ENCODE measurements at regions not wholly inside any gene's neighbourhood (a gene's known extent, or its start where the extent isn't known, plus 50 kb on each side); places are given as distances from the start of the nearest gene placed in this dataset.

DNA sequence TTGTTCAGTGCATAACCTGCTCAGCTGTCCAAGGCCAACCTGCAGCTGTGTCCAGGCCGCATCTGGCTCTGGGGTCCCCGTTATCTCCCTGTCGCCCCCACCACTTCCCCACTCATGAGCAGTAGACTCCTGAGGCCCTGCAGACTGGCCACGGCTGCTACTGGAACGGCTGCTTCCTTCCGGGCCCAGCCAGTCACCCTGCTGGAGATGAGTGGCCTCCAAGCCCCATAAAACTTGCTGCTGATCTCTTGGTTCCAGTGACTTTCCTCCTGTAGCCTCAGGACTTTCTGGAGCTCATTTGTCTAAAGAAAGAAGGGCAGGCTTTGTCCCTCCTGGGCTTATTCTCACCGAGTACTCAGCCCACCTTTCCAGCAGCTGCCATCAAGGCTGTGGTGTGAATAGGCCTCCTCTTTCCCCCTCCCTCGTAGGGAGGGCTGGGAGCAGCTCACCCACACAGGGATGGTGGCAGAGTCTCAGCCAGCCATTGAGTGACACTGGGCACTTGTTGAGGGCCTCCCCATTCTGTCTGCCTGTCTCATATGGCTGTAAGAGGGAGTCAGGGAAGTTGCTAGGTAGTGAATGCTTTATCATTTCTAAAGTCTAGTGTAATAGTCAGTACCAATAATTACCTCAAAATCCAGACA is 257.3 kb downstream of the MYCN start:
- H3K4me3 ChIP-seq (ENCODE audit: low read depth, low read length), result no peak overlapping the region
- DNase-seq (ENCODE audit: low read depth), result no peak
- TF ChIP-seq, protein P1, sequence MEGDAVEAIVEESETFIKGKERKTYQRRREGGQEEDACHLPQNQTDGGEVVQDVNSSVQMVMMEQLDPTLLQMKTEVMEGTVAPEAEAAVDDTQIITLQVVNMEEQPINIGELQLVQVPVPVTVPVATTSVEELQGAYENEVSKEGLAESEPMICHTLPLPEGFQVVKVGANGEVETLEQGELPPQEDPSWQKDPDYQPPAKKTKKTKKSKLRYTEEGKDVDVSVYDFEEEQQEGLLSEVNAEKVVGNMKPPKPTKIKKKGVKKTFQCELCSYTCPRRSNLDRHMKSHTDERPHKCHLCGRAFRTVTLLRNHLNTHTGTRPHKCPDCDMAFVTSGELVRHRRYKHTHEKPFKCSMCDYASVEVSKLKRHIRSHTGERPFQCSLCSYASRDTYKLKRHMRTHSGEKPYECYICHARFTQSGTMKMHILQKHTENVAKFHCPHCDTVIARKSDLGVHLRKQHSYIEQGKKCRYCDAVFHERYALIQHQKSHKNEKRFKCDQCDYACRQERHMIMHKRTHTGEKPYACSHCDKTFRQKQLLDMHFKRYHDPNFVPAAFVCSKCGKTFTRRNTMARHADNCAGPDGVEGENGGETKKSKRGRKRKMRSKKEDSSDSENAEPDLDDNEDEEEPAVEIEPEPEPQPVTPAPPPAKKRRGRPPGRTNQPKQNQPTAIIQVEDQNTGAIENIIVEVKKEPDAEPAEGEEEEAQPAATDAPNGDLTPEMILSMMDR (IDR thresholded peaks at IDR 0.05; ENCODE audit: control insufficient read depth, extremely low read depth, insufficient read depth), result no peak

DNA sequence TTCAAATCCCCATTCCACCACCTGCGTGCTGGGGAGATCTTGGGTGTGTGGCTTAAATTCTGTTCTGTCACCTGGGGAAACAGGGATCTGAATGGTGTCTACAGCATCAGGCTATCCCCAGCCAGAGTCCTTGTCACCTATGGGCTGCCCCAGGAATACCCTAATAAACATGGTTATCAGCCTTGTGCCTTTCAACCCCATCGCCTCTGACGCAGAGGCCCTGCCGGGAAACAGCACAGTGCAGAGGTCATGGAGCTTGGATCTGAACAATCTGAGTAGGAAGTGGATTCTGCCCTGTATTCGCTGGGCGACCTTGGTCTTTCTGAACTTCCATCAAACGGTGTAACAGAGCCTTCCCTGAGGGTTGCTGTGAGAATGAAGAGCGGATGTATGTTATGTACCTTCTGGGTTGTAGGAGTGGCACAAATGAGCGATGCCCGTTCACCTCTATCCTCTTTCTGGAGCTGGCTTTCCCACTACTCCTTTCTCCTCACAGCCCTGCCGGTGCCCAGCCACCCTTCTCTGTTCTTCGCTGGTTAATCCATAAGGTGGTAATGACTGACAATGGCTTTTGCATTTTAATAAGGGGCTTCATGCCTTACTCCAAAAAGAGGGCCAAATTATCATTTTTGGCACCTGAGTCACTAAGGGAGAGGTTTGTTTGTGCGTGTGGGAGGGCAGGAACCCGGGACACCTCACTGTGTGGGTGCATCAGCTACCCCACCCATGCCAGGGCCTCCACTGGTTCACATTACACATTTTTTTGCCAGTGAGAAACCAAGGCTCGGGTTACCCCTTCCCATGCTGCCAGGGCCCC is 256.5 kb downstream of the MYCN start:
- no peak for DNase-seq (ENCODE audit: low read depth)
- TF ChIP-seq, protein P1 (IDR thresholded peaks at IDR 0.05; ENCODE audit: control insufficient read depth, extremely low read depth, insufficient read depth), result no peak
- H3K4me3 ChIP-seq (ENCODE audit: low read depth, low read length), result no peak overlapping the region

DNA sequence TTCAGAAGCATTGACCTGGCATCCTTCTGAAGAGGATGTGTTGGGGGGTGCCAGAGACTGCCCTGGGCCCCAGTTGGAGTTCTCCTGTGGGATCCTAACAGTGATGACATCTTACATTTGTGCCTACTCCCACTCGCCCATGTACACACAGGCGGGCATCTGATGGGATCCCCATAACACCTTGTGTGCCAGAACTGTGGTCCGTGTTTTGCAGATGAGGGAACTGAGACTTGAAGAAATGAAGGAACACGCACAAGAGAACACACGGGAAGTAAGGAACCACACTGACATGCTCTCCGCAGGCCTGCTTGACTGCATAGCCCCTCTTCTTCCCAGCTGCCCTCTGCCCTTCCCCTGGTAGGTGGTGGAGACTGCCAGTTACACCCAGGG is 255.3 kb downstream of the MYCN start:
- H3K4me3 ChIP-seq (ENCODE audit: low read depth, low read length), result no peak overlapping the region
- DNase-seq (ENCODE audit: low read depth), result no peak
- TF ChIP-seq, protein P1 (IDR thresholded peaks at IDR 0.05; ENCODE audit: control insufficient read depth, extremely low read depth, insufficient read depth), result no peak

DNA sequence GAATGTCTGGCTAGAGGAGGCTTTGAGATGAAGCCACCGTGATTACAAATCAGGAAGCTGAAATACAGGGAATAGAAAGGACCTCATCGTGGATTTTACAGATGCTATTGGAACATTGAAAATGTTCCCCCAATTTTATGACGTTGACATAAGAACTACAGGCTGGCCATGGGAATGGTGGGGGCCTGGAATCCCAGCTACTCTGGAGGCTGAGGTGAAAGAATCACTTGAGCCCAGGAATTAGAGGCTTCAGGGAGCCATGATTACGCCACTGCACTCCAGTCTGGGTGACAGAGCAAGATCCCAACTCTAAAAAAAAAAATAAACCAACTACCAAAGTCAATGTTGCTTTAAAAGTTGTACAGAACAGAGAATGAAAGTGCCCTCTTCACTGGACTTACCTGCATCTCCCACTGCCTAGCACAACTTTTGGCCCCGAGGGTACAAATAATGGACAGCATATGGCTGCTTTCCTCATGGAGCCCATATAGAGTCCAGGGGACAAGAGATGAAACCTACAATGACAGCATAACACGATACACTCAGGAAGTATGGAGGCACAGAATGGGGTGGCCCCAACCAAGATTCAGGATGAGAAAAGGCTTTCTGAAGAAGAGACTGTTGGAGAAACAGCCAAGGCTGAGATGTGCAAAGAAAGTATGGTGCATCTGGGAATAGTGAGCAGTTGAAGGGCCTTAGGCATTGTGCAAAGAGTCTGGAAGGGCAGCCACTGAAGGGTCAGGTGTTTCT is 254.8 kb downstream of the MYCN start:
- TF ChIP-seq, protein P1 (IDR thresholded peaks at IDR 0.05; ENCODE audit: control insufficient read depth, extremely low read depth, insufficient read depth), result no peak
- DNase-seq (ENCODE audit: low read depth), result no peak
- no peak overlapping the region for H3K4me3 ChIP-seq (ENCODE audit: low read depth, low read length)

DNA sequence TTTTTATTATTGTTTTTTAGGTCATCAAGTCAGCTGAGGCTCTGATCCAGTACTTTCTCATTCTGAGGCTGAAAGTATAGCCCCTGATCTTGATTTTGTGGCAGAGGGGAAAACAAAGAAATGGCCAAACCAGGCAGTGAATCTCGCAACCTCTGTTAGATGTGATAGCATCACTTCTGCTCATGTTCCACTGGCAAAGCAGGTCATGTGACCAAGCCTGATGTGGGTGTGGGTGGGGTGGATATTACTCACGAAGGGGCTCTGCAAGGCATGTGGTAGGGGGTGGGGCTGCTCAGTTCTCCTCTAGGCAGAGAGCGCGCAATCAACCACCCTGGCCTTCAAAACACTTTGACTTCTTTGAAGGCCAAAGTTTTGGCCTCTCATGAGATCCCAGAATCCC is 254.2 kb downstream of the MYCN start:
- no peak for DNase-seq (ENCODE audit: low read depth)
- no peak overlapping the region for H3K4me3 ChIP-seq (ENCODE audit: low read depth, low read length)
- TF ChIP-seq, protein P1 (IDR thresholded peaks at IDR 0.05; ENCODE audit: control insufficient read depth, extremely low read depth, insufficient read depth), result no peak

DNA sequence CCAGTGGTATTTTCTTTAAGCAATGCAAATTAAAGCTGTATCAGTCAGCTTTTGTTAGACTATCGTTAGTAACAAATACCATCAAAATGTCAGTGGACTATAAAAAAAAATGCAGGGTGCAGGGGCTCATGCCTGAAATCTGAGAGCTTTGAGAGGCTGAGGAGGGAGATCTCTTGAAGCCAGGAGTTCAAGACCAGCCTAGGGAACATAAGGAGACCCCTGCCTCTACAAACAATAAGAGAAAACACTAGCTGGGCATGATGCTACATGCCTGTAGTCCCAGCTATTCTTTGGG is 253.7 kb downstream of the MYCN start:
- TF ChIP-seq, protein P1 (IDR thresholded peaks at IDR 0.05; ENCODE audit: control insufficient read depth, extremely low read depth, insufficient read depth), result no peak
- no peak overlapping the region for H3K4me3 ChIP-seq (ENCODE audit: low read depth, low read length)
- no peak for DNase-seq (ENCODE audit: low read depth)

All from LNCaP clone FGC (cell line).